Smooth muscle cell (in vitro differentiated cells): ENCODE measurements at regions not wholly inside any gene's neighbourhood (a gene's known extent, or its start where the extent isn't known, plus 50 kb on each side); places are given as distances from the start of the nearest gene placed in this dataset.

Source experiments
- DNase-seq: peaks from one replicate; lab custom pipeline; 2025; ENCODE audit not compliant: unreplicated experiment; lab: John Stamatoyannopoulos, UW
- H2AFZ ChIP-seq: fragments of 200-600 bp; sonication (generic); 2 replicates; pipeline ENCODE4 v1.6.0; 2016; ENCODE audit warnings: antibody characterized with exemption, low read depth, mild to moderate bottlenecking
- H3F3A ChIP-seq: fragments of 200-600 bp; sonication (generic); 2 replicates; pipeline ENCODE4 v1.6.0; 2017; ENCODE audit warnings: antibody characterized with exemption, low read depth
- H3K27ac ChIP-seq: fragments of 200-600 bp; sonication (generic); 2 replicates; pipeline ENCODE4 v1.5.1; 2016; ENCODE audit warnings: low read depth, mild to moderate bottlenecking
- H3K27me3 ChIP-seq: fragments of 200-600 bp; sonication (generic); 2 replicates; pipeline ENCODE4 v1.6.1; 2016; ENCODE audit warnings: low read depth, mild to moderate bottlenecking
- H3K36me3 ChIP-seq: fragments of 200-600 bp; sonication (generic); 2 replicates; pipeline ENCODE4 v1.5.1; 2016; ENCODE audit warnings: low read depth
- H3K4me1 ChIP-seq: fragments of 200-600 bp; sonication (generic); 2 replicates; pipeline ENCODE4 v1.5.1; 2016; ENCODE audit warnings: low read depth
- H3K4me2 ChIP-seq: fragments of 200-600 bp; sonication (generic); 2 replicates; pipeline ENCODE4 v1.6.0; 2016; ENCODE audit warnings: mild to moderate bottlenecking
- H3K4me3 ChIP-seq: fragments of 200-600 bp; sonication (generic); 2 replicates; pipeline ENCODE4 v1.5.1; 2016; ENCODE audit warnings: mild to moderate bottlenecking
- H3K79me2 ChIP-seq: fragments of 200-600 bp; sonication (generic); 2 replicates; pipeline ENCODE4 v1.6.0; 2016; ENCODE audit warnings: low read depth, mild to moderate bottlenecking
- H3K9ac ChIP-seq: fragments of 200-600 bp; sonication (generic); 2 replicates; pipeline ENCODE4 v1.6.0; 2016; ENCODE audit warnings: low read depth
- H3K9me3 ChIP-seq: fragments of 200-600 bp; sonication (generic); replicated peaks from 2 replicates; pipeline ENCODE4 v1.5.1; 2016; ENCODE audit warnings: low read depth
- H4K20me1 ChIP-seq: fragments of 200-600 bp; sonication (generic); 2 replicates; pipeline ENCODE4 v1.6.0; 2016; ENCODE audit warnings: low read depth
- WGBS: methylation state at CpG from one replicate; pipeline ENCODE4 v1.1.7; 2016; ENCODE audit warnings: low lambda C conversion rate; 5-methylcytosine and 5-hydroxymethylcytosine counted together
- TF ChIP-seq, protein P1 (sequence below): fragments of 200-600 bp; sonication (generic); IDR thresholded peaks from 2 replicates; pipeline ENCODE4 v1.5.1; 2017; ENCODE audit warnings: borderline replicate concordance, mild to moderate bottlenecking, antibody characterized with exemption; ENCODE audit not compliant: insufficient read depth, poor library complexity, severe bottlenecking

DNA sequence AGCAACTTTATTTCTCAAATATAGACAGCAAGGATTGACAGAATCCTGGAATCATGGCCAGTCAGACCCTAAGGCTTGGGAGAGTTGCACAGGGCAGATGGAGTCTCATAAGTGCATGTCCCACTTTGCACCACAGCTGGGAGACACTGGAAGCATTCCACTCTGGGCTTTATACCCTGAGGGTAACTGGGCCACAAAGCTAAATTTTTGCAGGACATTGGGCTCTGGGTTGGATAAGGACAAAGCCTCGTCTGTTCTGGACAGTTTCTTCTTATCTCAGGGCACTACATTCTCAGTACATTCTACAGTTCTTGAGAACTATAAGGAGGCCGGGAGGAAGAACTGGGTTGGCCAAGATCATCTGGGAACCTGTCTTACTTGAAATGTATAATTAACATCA, 158.3 kb upstream of the IGFBP3 start:
- 31% methylated on average over 2 of the region's 2 CpGs for WGBS
- no peak overlapping the region for H3K9ac ChIP-seq
- TF ChIP-seq, protein P1, sequence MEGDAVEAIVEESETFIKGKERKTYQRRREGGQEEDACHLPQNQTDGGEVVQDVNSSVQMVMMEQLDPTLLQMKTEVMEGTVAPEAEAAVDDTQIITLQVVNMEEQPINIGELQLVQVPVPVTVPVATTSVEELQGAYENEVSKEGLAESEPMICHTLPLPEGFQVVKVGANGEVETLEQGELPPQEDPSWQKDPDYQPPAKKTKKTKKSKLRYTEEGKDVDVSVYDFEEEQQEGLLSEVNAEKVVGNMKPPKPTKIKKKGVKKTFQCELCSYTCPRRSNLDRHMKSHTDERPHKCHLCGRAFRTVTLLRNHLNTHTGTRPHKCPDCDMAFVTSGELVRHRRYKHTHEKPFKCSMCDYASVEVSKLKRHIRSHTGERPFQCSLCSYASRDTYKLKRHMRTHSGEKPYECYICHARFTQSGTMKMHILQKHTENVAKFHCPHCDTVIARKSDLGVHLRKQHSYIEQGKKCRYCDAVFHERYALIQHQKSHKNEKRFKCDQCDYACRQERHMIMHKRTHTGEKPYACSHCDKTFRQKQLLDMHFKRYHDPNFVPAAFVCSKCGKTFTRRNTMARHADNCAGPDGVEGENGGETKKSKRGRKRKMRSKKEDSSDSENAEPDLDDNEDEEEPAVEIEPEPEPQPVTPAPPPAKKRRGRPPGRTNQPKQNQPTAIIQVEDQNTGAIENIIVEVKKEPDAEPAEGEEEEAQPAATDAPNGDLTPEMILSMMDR, result no peak
- no peak for DNase-seq
- H3K4me2 ChIP-seq, result no peak overlapping the region
- H3K27ac ChIP-seq, result no peak overlapping the region
- no peaks in the 10 kb centered on the region for H3K4me1 ChIP-seq
- no peak overlapping the region for H2AFZ ChIP-seq
- no peaks in the 10 kb centered on the region for H3K27me3 ChIP-seq
- H3F3A ChIP-seq, result peaks cover 4% of the 10 kb centered on the region
- no peaks in the 10 kb centered on the region for H4K20me1 ChIP-seq
- no peaks in the 10 kb centered on the region for H3K9me3 ChIP-seq
- H3K79me2 ChIP-seq, result no peaks in the 10 kb centered on the region
- no peak overlapping the region for H3K4me3 ChIP-seq
- no peaks in the 10 kb centered on the region for H3K36me3 ChIP-seq

DNA sequence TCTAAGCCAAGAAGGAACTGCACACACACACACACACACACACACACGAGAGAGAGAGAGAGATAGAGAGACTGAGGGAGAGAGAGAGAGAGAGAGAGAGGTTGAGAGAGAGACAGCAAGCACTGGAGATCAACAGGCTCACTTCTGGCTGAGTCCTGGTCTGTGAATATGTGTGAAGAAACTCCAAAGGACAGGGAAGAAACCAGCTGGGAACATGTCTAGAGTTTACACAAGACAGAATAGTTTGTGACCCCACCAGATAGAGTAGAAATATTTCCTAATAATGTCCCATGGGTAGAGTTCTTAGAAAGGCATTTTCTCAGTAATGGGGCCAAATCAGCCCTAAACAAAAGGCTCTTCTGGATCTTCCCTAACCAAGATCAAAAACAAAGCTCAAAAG, 155.5 kb upstream of the IGFBP3 start:
- Histone ChIP-seq H3K4me1 (no peaks in the 10 kb centered on the region), H2AFZ (peak overlapping the region; percentile 23), H3K79me2 (no peaks in the 10 kb centered on the region), H3K9me3 (no peaks in the 10 kb centered on the region), H3K4me2 (no peak overlapping the region), H3F3A (peaks cover 4% of the 10 kb centered on the region), H3K27me3 (no peaks in the 10 kb centered on the region), H3K4me3 (no peak overlapping the region), H3K36me3 (no peaks in the 10 kb centered on the region), H3K9ac (no peak overlapping the region), H4K20me1 (no peaks in the 10 kb centered on the region), H3K27ac (no peak overlapping the region)
- WGBS, result 33% methylated on average over 1 of the region's 1 CpG
- no peak for DNase-seq
- TF ChIP-seq, protein P1, result no peak

DNA sequence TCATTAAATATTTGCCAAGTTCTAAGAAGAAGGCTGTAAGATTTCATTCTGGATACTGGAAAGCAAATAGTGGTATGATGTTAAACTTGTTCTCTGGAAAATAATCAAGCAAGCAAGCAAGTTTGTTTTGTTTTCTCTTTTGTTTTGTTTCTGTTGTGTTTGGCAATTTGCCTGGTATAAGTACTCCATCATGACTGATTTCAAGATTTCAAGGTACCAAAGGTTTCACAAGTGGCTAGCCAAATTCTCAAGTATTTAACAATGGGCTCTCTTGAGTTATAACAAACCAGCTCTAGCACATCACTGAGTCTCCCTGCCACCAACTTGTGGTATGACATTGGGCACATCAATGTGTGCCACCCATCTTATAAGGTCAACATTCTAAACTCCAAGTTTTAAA, 151.7 kb upstream of the IGFBP3 start:
- H2AFZ ChIP-seq, result no peak overlapping the region
- no peak overlapping the region for H3K27ac ChIP-seq
- H3F3A ChIP-seq, result no peaks in the 10 kb centered on the region
- no peak overlapping the region for H3K4me3 ChIP-seq
- H4K20me1 ChIP-seq, result no peaks in the 10 kb centered on the region
- H3K4me2 ChIP-seq, result no peak overlapping the region
- no peak overlapping the region for H3K9ac ChIP-seq
- no peaks in the 10 kb centered on the region for H3K9me3 ChIP-seq
- no peaks in the 10 kb centered on the region for H3K79me2 ChIP-seq
- H3K36me3 ChIP-seq, result no peaks in the 10 kb centered on the region
- no peaks in the 10 kb centered on the region for H3K4me1 ChIP-seq
- no peaks in the 10 kb centered on the region for H3K27me3 ChIP-seq
- no peak for DNase-seq
- TF ChIP-seq, protein P1, result no peak

DNA sequence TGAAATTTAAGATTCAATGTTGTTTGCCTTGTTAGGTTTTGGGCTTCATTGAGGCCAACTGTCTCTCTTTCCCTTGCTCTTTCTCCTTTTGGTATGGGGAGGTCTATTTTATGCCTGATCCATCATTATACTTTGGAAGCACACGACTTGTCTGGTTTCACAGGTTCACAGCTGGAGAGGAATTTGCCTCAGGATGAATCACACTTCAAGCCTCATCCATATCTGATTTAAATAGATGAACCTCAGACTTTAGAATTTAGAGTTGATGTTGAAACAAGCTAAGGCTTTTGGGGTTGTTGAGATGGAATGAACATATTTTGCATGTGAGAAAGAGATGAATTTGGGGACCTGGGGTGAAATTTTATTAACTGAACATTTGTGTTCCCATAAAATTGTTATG, 150.5 kb upstream of the IGFBP3 start:
- Histone ChIP-seq H3F3A (no peaks in the 10 kb centered on the region), H3K9ac (no peak overlapping the region), H3K36me3 (no peaks in the 10 kb centered on the region), H3K9me3 (no peaks in the 10 kb centered on the region), H3K4me2 (no peak overlapping the region), H3K4me1 (no peaks in the 10 kb centered on the region), H3K79me2 (no peaks in the 10 kb centered on the region), H4K20me1 (no peaks in the 10 kb centered on the region), H3K4me3 (no peak overlapping the region), H3K27me3 (no peaks in the 10 kb centered on the region), H2AFZ (no peak overlapping the region), H3K27ac (no peak overlapping the region)
- WGBS, result 13% methylated on average over 1 of the region's 1 CpG
- DNase-seq, result no peak
- TF ChIP-seq, protein P1, result no peak
